ENCODE measurements at regions not wholly inside any gene's neighbourhood (a gene's known extent, or its start where the extent isn't known, plus 50 kb on each side); places are given as distances from the start of the nearest gene placed in this dataset.

- no peak overlapping the region for H3K4me3 ChIP-seq (ENCODE audit: low read depth, low read length)
- DNase-seq (ENCODE audit: low read depth): no peak
- no peak for TF ChIP-seq CTCF (IDR thresholded peaks at IDR 0.05; ENCODE audit: insufficient read depth, low read depth, low read length)
Observed at GRCh38 chr12:111094157-111095010, 174.0 kb upstream of the MYL2 start.

GRCh38 chr12:111093428-111094142 lies 173.2 kb upstream of the MYL2 start:
- TF ChIP-seq CTCF (IDR thresholded peaks at IDR 0.05; ENCODE audit: insufficient read depth, low read depth, low read length): no peak
- DNase-seq (ENCODE audit: low read depth): no peak
- H3K4me3 ChIP-seq (ENCODE audit: low read depth, low read length): no peak overlapping the region

DNA sequence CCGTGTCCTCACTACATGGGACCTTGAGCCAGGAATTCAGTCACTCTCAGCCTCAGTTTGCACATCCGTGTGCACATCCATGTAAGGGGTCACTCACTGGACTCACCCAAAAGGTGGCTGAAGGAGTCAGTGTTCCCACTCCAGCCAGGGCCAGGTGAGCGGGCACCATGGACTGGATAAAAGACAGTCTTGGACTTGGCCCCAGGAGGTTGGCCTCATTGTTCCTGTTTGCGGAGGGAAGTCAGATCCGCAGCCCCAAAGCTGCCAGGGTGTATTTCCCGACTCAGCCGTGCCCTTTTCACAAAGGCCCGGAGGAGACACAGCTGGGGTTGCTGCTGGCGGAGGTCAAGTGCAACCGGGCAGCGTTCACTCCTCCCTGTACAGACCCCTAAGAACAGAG lies 170.7 kb upstream of the MYL2 start:
- no peak overlapping the region for H3K4me3 ChIP-seq (ENCODE audit: low read depth, low read length)
- no peak for TF ChIP-seq CTCF (IDR thresholded peaks at IDR 0.05; ENCODE audit: insufficient read depth, low read depth, low read length)
- no peak for DNase-seq (ENCODE audit: low read depth)

DNA sequence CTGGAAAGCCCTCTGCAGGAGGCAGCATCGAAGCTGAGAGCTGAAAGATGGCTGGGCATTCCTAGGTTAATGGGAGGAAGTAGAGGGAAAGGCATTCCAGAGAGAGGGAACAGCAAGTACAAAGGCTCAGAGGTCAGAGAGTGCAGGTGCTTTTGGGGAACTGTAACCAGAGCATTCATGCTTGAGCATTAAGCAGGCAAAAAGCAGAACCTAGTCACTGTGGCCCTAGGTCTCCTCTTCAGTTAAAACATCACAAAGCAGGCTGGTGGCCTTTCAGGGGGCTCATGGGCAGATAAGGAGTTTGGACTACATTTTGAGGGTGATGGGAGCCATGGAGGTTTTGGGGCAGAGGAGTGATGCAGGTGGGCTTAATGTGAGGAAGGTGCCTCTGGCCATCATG lies 169.2 kb upstream of the MYL2 start:
- DNase-seq (ENCODE audit: low read depth): no peak
- no peak overlapping the region for H3K4me3 ChIP-seq (ENCODE audit: low read depth, low read length)
- TF ChIP-seq CTCF (IDR thresholded peaks at IDR 0.05; ENCODE audit: insufficient read depth, low read depth, low read length): no peak

DNA sequence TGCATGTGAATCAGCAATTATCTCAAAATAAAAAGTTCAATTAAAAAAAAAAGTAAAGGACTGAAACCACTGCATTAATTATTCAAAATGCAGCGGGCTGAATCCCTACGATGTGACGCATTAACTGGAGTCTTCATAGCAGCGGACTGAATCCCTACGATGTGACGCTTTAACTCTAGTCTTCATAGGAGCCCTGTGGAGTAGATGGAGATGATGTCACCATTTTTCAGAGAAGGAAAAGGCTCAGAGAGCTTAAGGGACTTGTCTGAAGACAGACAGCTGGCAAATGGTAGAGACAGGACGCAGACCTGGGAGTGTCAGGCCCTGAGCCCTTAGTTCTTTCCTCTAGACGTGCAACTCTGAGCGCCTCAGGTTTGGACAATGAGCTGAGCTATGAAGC lies 168.0 kb upstream of the MYL2 start:
- no peak overlapping the region for H3K4me3 ChIP-seq (ENCODE audit: low read depth, low read length)
- no peak for DNase-seq (ENCODE audit: low read depth)
- no peak for TF ChIP-seq CTCF (IDR thresholded peaks at IDR 0.05; ENCODE audit: insufficient read depth, low read depth, low read length)

DNA sequence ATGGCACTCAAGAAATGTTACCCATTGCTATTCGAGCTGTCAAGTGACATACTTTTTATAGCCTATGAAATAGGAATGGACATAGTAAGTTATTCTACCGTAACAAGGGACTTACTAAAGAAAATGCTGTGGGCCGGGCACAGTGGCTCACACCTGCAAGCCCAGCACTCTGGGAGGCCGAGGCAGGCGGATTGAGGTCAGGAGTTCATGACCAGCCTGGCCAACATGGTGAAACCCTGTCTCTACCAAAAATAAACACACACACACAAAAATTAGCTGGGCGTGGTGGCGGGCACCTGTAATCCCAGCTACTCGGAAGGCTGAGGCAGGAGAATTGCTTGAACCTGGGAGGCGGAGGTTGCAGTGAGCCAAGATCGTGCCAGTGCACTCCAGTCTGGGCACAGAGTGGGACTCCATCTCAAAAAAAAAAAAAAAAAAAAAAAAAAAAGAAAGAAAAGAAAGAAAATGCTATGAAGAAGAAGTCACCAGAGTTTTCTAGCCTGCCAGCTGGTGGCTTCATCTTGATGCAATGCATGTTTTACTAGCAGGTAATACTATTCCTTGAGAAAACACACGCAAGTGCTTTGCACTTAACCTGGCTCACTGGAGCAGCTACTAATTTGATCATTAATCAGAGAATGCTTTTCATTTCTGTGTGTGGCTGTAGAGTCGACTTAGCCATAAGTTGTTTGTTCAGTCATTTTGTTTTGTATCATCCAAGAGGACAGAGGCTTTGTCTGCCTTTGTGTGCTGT lies 166.7 kb upstream of the MYL2 start:
- no peak for TF ChIP-seq CTCF (IDR thresholded peaks at IDR 0.05; ENCODE audit: insufficient read depth, low read depth, low read length)

More for the DNA sequence above, 166.7 kb upstream of the MYL2 start:
- no peak overlapping the region for H3K4me3 ChIP-seq (ENCODE audit: low read depth, low read length)
- no peak for DNase-seq (ENCODE audit: low read depth)

Measured in fibroblast of villous mesenchyme (primary cell).